ENCODE measurements at regions not wholly inside any gene's neighbourhood (a gene's known extent, or its start where the extent isn't known, plus 50 kb on each side); places are given as distances from the start of the nearest gene placed in this dataset.

DNA sequence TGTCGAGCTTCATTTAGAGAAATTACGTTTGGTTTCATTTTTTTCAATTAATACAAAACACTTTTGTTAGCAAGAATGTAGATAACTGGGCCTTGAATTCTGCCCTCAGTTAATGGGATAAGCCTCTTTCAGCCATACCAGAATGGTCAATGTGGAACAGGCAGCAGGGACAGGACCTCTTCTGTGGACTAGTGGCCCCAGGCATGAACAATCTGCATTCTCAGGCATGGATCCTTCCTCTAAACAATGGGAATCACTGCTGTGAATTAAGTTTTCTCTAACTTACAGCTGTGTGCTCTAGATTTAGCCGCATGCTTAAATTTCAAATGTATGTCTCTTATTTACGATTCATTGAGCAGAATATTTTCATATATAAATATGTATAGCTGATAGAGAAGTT, 237.7 kb upstream of the PRKCQ start (continued):
- TF ChIP-seq, protein P1, sequence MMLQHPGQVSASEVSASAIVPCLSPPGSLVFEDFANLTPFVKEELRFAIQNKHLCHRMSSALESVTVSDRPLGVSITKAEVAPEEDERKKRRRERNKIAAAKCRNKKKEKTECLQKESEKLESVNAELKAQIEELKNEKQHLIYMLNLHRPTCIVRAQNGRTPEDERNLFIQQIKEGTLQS (IDR thresholded peaks at IDR 0.05), result no peak

DNA sequence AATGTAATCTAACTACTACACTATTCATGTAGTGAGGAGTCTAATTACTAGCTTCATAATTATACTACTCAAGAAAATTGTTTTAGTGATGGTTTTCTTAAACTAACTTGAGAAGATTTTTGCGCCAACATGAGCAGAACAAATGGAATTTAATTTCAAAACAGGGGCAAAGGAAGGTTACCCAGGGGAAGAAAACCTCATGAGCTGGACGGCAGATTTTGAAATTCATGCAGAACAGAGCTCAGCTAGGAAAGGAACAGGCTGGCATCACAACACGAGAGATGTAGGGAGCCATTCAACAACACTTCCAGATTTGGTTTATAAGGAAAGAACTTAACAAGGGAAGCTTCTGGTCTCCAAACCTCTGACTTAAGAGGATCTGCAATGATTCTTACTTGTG, 235.3 kb upstream of the PRKCQ start:
- Histone ChIP-seq H3K36me3 (ENCODE audit: control insufficient read depth in 1 of 2, insufficient read depth in 2 of 2, low read length in 2 of 2) (no peaks in the 10 kb centered on the region), H3K79me2 (ENCODE audit: insufficient read depth, low read length) (no peaks in the 10 kb centered on the region), H3K9ac (ENCODE audit: low read length) (no peak overlapping the region), H3K27ac (ENCODE audit: low read depth, low read length) (no peak overlapping the region), H3K4me2 (ENCODE audit: low read length) (no peak overlapping the region), H3K4me1 (ENCODE audit: control insufficient read depth in 1 of 2, insufficient read depth in 2 of 2, low read length in 2 of 2) (no peaks in the 10 kb centered on the region), H3K9me2 (ENCODE audit: insufficient read depth) (no peaks in the 10 kb centered on the region), H4K20me1 (ENCODE audit: insufficient read depth) (no peaks in the 10 kb centered on the region), H2AFZ (ENCODE audit: low read depth, low read length, poor library complexity, severe bottlenecking) (no peak overlapping the region), H3K27me3 (ENCODE audit: insufficient read depth, low read length) (peaks cover 35% of the 10 kb centered on the region), H3K9me3 (ENCODE audit: control insufficient read depth in 1 of 2, insufficient read depth in 1 of 2, low read depth in 1 of 2, low read length in 2 of 2) (no peaks in the 10 kb centered on the region), H3K4me3 (replicated peaks in 1 of 2; ENCODE audit: low read depth in 1 of 2, low read length in 2 of 2) (no peak overlapping the region)
- no peak for TF ChIP-seq ZFX (IDR thresholded peaks at IDR 0.05)
- TF ChIP-seq, protein P2, sequence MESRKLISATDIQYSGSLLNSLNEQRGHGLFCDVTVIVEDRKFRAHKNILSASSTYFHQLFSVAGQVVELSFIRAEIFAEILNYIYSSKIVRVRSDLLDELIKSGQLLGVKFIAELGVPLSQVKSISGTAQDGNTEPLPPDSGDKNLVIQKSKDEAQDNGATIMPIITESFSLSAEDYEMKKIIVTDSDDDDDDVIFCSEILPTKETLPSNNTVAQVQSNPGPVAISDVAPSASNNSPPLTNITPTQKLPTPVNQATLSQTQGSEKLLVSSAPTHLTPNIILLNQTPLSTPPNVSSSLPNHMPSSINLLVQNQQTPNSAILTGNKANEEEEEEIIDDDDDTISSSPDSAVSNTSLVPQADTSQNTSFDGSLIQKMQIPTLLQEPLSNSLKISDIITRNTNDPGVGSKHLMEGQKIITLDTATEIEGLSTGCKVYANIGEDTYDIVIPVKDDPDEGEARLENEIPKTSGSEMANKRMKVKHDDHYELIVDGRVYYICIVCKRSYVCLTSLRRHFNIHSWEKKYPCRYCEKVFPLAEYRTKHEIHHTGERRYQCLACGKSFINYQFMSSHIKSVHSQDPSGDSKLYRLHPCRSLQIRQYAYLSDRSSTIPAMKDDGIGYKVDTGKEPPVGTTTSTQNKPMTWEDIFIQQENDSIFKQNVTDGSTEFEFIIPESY (IDR thresholded peaks at IDR 0.05; ENCODE audit: extremely low read depth, insufficient replicate concordance, low read length), result no peak
- TF ChIP-seq, protein P3, sequence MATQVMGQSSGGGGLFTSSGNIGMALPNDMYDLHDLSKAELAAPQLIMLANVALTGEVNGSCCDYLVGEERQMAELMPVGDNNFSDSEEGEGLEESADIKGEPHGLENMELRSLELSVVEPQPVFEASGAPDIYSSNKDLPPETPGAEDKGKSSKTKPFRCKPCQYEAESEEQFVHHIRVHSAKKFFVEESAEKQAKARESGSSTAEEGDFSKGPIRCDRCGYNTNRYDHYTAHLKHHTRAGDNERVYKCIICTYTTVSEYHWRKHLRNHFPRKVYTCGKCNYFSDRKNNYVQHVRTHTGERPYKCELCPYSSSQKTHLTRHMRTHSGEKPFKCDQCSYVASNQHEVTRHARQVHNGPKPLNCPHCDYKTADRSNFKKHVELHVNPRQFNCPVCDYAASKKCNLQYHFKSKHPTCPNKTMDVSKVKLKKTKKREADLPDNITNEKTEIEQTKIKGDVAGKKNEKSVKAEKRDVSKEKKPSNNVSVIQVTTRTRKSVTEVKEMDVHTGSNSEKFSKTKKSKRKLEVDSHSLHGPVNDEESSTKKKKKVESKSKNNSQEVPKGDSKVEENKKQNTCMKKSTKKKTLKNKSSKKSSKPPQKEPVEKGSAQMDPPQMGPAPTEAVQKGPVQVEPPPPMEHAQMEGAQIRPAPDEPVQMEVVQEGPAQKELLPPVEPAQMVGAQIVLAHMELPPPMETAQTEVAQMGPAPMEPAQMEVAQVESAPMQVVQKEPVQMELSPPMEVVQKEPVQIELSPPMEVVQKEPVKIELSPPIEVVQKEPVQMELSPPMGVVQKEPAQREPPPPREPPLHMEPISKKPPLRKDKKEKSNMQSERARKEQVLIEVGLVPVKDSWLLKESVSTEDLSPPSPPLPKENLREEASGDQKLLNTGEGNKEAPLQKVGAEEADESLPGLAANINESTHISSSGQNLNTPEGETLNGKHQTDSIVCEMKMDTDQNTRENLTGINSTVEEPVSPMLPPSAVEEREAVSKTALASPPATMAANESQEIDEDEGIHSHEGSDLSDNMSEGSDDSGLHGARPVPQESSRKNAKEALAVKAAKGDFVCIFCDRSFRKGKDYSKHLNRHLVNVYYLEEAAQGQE (IDR thresholded peaks at IDR 0.05; ENCODE audit: low read depth), result no peak
- TF ChIP-seq, protein P1 (IDR thresholded peaks at IDR 0.05), result no peak
- no peak for TF ChIP-seq POLR2AphosphoS5 (IDR thresholded peaks at IDR 0.05; ENCODE audit: low read depth, low read length)
- TF ChIP-seq CEBPB (IDR thresholded peaks at IDR 0.05; ENCODE audit: low read depth), result no peak
- TF ChIP-seq ELF1 (IDR thresholded peaks at IDR 0.05; ENCODE audit: borderline replicate concordance, low read depth), result no peak
- no peak for TF ChIP-seq SIN3A (IDR thresholded peaks at IDR 0.05; ENCODE audit: low read depth)
- TF ChIP-seq, protein P4, sequence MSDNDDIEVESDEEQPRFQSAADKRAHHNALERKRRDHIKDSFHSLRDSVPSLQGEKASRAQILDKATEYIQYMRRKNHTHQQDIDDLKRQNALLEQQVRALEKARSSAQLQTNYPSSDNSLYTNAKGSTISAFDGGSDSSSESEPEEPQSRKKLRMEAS (IDR thresholded peaks at IDR 0.05), result no peak
- TF ChIP-seq EZH2 (IDR thresholded peaks at IDR 0.05), result no peak
- TF ChIP-seq ZNF274 (IDR thresholded peaks at IDR 0.05; ENCODE audit: low read depth, low read length), result no peak
- TF ChIP-seq POLR2A (IDR thresholded peaks at IDR 0.05; ENCODE audit: borderline replicate concordance, extremely low read depth, insufficient read depth, insufficient read length), result no peak
- TF ChIP-seq SRF (IDR thresholded peaks at IDR 0.05; ENCODE audit: low read depth), result no peak
- TF ChIP-seq FOSL1 (IDR thresholded peaks at IDR 0.05; ENCODE audit: low read depth), result no peak
- POLR2A ChIA-PET, result no interaction called here
- BruUV-seq (replicated peaks), result no TSS peak
- ATAC-seq, result no peak
- intact Hi-C loops (cut with micrococcal nuclease), result no loop called here
- CTCF ChIA-PET, result no interaction called here
- DNase-seq (ENCODE audit: low read depth, low spot score), result no peak
- RAD21 ChIA-PET (ENCODE audit: low non-redundant PET in 1 of 2, low total read pairs in 2 of 2, uncharacterized antibody in 2 of 2, unreplicated experiment in 2 of 2), result no interaction called here

Measured in HCT116 (cell line).